ENCODE measurements at regions not wholly inside any gene's neighbourhood (a gene's known extent, or its start where the extent isn't known, plus 50 kb on each side); places are given as distances from the start of the nearest gene placed in this dataset.

GRCh38 chr2:168380500-168380899 lies 75.6 kb upstream of the CERS6 start:
- no peak for DNase-seq

DNA sequence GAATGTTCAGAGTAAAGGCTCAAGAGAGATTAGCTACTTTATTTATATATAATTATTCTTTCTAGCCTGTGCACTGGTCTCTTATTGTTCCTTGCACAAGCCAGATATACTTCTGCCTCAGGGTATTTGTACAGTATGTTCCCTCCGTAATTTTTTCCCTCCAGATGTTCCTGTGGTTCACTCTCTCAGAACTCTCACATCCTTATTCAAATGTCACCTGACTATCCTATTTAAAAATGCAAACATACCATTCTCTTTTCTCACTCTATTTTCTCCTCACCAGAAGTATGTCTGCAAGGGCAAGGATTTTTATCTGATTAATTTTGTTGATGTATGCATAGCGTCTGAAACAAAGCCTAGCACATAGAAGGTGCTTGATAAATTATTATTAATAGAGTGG lies 64.0 kb upstream of the CERS6 start:
- DNase-seq, result no peak

DNA sequence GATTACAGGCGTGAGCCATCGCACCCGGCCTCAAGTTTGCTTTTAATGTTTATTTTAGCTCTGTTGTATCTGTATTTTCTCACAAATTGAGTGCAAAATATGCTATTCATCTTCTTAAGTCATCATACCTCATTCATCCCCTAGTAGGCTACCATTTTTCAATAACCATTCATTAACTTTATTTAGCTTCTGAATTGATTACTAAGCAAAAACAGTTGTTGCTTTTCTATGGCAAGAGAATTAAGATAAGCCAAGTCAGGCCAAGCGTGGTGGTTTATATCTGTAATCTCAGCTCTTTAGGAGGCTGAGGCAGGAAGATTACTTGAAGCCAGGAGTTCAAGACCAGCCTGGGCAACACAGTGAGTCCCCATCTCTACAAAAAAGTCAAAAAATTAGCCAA lies 63.3 kb upstream of the CERS6 start:
- no peak for DNase-seq

GRCh38 chr2:168394262-168394661 lies 61.8 kb upstream of the CERS6 start:
- DNase-seq, result no peak

DNA sequence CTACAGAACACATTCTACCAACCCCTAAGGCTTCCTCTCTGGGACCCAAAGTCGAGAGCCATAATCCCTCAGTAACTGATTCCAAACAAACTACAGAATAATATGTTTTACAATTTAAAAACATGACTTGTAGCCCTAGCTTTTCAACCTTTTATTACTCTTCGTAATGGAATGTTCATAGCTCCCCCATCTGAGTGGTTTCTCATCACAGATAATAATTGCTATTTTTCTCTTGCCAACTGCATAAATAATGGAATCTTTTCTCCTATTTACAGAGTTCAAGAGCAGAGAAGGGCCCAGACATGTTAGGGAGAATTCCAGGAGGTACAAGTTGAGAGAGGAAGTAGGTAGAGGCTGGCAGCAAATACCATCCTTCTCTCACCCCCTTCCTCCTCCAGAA lies 59.9 kb upstream of the CERS6 start:
- DNase-seq, result no peak

DNA sequence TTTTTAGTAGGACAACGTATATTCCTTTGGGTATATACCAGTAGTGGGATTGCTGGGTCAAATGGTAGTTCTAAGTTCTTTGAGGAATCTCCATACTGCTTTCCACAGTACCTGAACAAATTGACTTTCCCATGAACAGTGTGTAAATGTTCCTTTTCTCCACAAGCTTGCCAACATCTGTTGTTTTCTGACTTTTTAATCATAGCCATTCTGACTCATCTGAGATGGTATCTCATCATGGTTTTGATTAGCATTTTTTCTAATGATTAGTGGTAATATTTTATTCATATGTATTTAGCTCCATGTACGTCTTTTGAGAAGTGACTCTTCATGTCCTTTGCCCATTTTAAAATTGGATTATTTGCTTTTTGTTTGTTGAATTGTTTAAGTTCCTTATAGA lies 58.4 kb upstream of the CERS6 start:
- DNase-seq, result no peak

DNA sequence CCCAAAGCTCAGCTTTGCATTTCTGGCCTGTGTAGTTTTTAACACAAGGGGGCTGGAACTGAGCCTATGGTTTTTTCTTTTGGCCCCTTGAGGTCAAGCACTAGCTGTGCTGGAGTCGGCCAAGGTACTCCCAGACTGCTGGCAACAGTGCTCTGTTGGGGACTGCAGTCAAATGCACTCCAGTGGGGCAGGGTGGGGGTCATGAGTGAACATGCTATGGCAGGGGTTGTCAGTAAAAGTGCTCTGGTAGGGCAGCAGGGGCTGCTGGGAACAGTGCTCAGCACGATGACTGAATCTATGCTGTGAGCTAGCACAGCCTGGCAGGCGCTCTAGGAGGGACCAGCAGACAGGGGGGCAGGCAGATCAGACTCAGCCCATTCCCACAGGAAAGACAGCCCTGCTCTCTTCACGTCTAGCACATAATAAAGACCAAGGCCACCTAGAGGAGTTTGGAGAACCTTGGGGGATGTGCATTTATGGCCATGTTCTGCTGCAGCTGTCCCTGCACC lies 55.0 kb upstream of the CERS6 start:
- no peak for DNase-seq

DNA sequence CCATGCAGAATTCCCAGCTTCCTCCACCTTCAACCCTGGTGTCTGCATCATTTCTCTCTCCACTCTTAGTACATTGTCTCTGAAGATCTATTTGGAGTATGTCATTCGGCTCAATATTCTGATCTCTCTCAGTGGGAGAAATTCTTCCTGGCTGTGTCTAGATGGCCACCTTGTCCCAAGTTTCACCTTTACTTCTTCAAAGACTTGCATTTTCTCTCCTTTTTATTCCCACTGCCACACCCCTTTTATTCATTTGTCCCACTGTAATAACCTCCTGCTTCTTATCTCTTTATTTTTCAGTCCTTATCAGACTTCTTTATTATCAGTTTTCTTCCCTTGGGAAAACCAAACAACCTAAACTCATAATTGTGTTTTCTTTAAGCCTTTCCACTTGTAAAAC lies 54.3 kb upstream of the CERS6 start:
- no peak for DNase-seq

DNA sequence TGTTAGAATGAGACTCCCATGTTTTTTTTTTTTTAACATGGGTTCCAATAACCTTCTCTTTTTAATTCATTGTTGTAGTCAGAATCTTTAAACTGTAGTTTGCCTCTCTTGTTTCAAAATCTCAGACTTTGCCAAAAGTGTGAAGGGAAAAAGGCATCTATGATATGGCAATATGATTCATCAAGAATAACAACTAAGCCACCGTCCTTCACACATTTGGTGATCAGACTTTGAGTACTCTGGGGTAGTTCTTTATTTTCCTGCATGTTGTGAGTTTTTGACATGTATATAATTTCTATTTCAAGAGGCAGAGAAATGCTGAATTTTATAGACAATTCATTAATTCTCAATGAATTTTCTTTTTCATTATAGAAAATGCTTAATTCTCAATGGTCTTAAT lies 53.5 kb upstream of the CERS6 start:
- no peak for DNase-seq

- DNase-seq, result no peak
These were observed 52.3 kb upstream of the CERS6 start for GRCh38 chr2:168403736-168404135.

GRCh38 chr2:168404764-168405163 lies 51.3 kb upstream of the CERS6 start:
- DNase-seq, result no peak

Measured in NCI-H187 treated with DMSO at 0.1 percent for 48 hours (cell line).